ENCODE measurements at regions not wholly inside any gene's neighbourhood (a gene's known extent, or its start where the extent isn't known, plus 50 kb on each side); places are given as distances from the start of the nearest gene placed in this dataset.

DNA sequence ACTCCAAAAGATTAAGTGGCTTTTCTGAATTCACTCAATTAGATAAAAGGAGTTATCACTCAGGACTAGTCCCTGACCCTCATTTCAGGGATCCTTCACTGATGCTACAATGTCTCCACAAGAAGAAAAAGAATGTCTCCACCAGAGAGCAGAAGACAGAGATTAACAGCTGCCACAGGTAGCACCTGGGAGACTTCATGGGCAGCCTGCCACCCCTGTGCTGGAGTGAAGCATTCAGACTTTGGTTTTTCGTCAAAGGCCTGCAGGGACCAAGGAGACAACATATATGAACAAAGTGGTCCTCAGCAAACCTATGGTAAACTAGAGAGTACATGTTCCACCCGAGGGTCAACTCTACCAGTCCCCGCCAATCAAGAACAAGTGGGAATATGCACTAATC, 197.0 kb upstream of the ACVR2A start:
- Mint-ChIP-seq H3K4me3 (no peak overlapping the region), H3K9me3 (ENCODE audit: insufficient read depth) (no peaks in the 10 kb centered on the region), H3K27me3 (peaks cover 4% of the 10 kb centered on the region), H3K4me1 (no peaks in the 10 kb centered on the region), H3K27ac (no peak overlapping the region)
- ChIA-PET POLR2A (no interaction called here), CTCF (no interaction called here)
- H3K4me3 ChIP-seq (ENCODE audit: control extremely low read depth in 1 of 5, extremely low read depth in 1 of 5, insufficient read depth in 1 of 5, low read depth in 2 of 5, low read length in 4 of 5) = no peak overlapping the region
- no peak overlapping the region for H3K27ac ChIP-seq (ENCODE audit: low read length in 2 of 2)
- no peaks in the 10 kb centered on the region for H3K27me3 ChIP-seq (replicated peaks in 1 of 4; ENCODE audit: control extremely low read depth in 1 of 4, control insufficient read depth in 3 of 4, insufficient read depth in 4 of 4, low read length in 3 of 4)
- no peak overlapping the region for H3K9ac ChIP-seq (ENCODE audit: low read length)
- no peak overlapping the region for H3K4me2 ChIP-seq (replicated peaks; ENCODE audit: low read depth, low read length, poor library complexity, severe bottlenecking)
- no peaks in the 10 kb centered on the region for H3K79me2 ChIP-seq (ENCODE audit: control insufficient read depth, insufficient read depth, low read length)
- DNase-seq (no peak), ATAC-seq (ENCODE audit: low read depth) (no peak)
- H3K4me1 ChIP-seq (ENCODE audit: control insufficient read depth in 2 of 2, insufficient read depth in 2 of 2, low read length in 2 of 2) = no peaks in the 10 kb centered on the region
- WGBS (ENCODE audit: insufficient coverage) = 90% methylated on average over 2 of the region's 3 CpGs
- TF ChIP-seq, protein P1, sequence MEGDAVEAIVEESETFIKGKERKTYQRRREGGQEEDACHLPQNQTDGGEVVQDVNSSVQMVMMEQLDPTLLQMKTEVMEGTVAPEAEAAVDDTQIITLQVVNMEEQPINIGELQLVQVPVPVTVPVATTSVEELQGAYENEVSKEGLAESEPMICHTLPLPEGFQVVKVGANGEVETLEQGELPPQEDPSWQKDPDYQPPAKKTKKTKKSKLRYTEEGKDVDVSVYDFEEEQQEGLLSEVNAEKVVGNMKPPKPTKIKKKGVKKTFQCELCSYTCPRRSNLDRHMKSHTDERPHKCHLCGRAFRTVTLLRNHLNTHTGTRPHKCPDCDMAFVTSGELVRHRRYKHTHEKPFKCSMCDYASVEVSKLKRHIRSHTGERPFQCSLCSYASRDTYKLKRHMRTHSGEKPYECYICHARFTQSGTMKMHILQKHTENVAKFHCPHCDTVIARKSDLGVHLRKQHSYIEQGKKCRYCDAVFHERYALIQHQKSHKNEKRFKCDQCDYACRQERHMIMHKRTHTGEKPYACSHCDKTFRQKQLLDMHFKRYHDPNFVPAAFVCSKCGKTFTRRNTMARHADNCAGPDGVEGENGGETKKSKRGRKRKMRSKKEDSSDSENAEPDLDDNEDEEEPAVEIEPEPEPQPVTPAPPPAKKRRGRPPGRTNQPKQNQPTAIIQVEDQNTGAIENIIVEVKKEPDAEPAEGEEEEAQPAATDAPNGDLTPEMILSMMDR (IDR thresholded peaks at IDR 0.05) = no peak
- no peak for TF ChIP-seq EZH2 (IDR thresholded peaks at IDR 0.05; ENCODE audit: borderline replicate concordance, insufficient read depth, low read depth, low read length, poor library complexity, severe bottlenecking)
- intact Hi-C loops (cut with micrococcal nuclease) = no loop called here
- H3K9me3 ChIP-seq (ENCODE audit: control extremely low read depth in 1 of 3, control insufficient read depth in 2 of 3, insufficient read depth in 1 of 3, low read length in 2 of 3) = no peaks in the 10 kb centered on the region
- no peak overlapping the region for H2AFZ ChIP-seq (ENCODE audit: insufficient read depth, low read depth, low read length, poor library complexity, severe bottlenecking)
- H4K20me1 ChIP-seq (ENCODE audit: control insufficient read depth, insufficient read depth, low read length, poor library complexity, severe bottlenecking) = no peaks in the 10 kb centered on the region
- H3K36me3 ChIP-seq (replicated peaks in 1 of 2; ENCODE audit: control extremely low read depth in 1 of 2, control insufficient read depth in 1 of 2, extremely low read depth in 1 of 2, insufficient read depth in 2 of 2, low read length in 1 of 2) = no peaks in the 10 kb centered on the region

DNA sequence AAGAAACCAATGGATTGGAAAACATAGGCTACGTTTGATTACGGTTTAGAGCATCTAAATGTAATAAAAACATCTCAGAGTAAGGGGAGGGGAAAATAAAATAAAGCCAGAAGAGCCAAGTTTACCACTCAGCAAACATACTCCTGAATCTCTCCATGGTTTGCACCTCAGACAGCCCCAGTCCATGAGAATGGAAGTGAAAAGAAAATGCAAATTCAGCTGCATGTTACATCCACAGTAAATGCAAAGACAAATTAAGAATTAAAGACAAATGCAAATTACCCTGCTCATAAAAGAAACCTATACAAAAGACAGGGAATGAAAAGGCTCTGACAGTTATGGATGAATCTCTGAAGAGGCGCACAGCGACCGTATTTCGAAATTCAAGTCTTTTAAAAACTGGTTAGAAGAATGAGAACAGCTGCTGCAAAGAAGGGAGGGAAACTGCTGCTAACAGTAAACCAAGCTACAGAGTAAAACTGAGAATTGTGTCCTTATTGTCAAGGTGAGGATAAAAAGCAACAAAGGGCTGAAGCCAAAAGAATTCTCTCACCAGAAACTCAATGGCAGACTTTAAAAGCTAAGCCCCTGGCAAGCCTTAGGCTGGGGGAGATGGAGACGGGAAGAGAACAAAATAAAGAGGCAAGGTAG, 197.9 kb upstream of the ACVR2A start:
- no peaks in the 10 kb centered on the region for H3K4me1 Mint-ChIP-seq
- no peak overlapping the region for H3K27ac Mint-ChIP-seq
- no peaks in the 10 kb centered on the region for H3K79me2 ChIP-seq (ENCODE audit: control insufficient read depth, insufficient read depth, low read length)
- CTCF ChIA-PET = no interaction called here
- H3K4me3 ChIP-seq (ENCODE audit: control extremely low read depth in 1 of 5, extremely low read depth in 1 of 5, insufficient read depth in 1 of 5, low read depth in 2 of 5, low read length in 4 of 5) = no peak overlapping the region
- no peak for TF ChIP-seq EZH2 (IDR thresholded peaks at IDR 0.05; ENCODE audit: borderline replicate concordance, insufficient read depth, low read depth, low read length, poor library complexity, severe bottlenecking)
- H2AFZ ChIP-seq (ENCODE audit: insufficient read depth, low read depth, low read length, poor library complexity, severe bottlenecking) = no peak overlapping the region
- POLR2A ChIA-PET = no interaction called here
- H3K36me3 ChIP-seq (replicated peaks in 1 of 2; ENCODE audit: control extremely low read depth in 1 of 2, control insufficient read depth in 1 of 2, extremely low read depth in 1 of 2, insufficient read depth in 2 of 2, low read length in 1 of 2) = no peaks in the 10 kb centered on the region
- H4K20me1 ChIP-seq (ENCODE audit: control insufficient read depth, insufficient read depth, low read length, poor library complexity, severe bottlenecking) = no peaks in the 10 kb centered on the region
- H3K4me1 ChIP-seq (ENCODE audit: control insufficient read depth in 2 of 2, insufficient read depth in 2 of 2, low read length in 2 of 2) = no peaks in the 10 kb centered on the region
- DNase-seq (no peak), ATAC-seq (ENCODE audit: low read depth) (no peak)
- no peaks in the 10 kb centered on the region for H3K9me3 Mint-ChIP-seq (ENCODE audit: insufficient read depth)
- no peak overlapping the region for H3K27ac ChIP-seq (ENCODE audit: low read length in 2 of 2)
- intact Hi-C loops (cut with micrococcal nuclease) = no loop called here
- no peaks in the 10 kb centered on the region for H3K27me3 ChIP-seq (replicated peaks in 1 of 4; ENCODE audit: control extremely low read depth in 1 of 4, control insufficient read depth in 3 of 4, insufficient read depth in 4 of 4, low read length in 3 of 4)
- H3K9me3 ChIP-seq (ENCODE audit: control extremely low read depth in 1 of 3, control insufficient read depth in 2 of 3, insufficient read depth in 1 of 3, low read length in 2 of 3) = no peaks in the 10 kb centered on the region
- no peak overlapping the region for H3K4me3 Mint-ChIP-seq
- no peak overlapping the region for H3K9ac ChIP-seq (ENCODE audit: low read length)
- peaks cover 4% of the 10 kb centered on the region for H3K27me3 Mint-ChIP-seq
- H3K4me2 ChIP-seq (replicated peaks; ENCODE audit: low read depth, low read length, poor library complexity, severe bottlenecking) = no peak overlapping the region
- 98% methylated on average over 5 of the region's 7 CpGs for WGBS (ENCODE audit: insufficient coverage)
